Motor neuron (in vitro differentiated cells): ENCODE measurements at regions not wholly inside any gene's neighbourhood (a gene's known extent, or its start where the extent isn't known, plus 50 kb on each side); places are given as distances from the start of the nearest gene placed in this dataset.
A peak's percentile ranks its signal among the peaks of the same experiment; 100 is the strongest.

Experiments used
- ATAC-seq, 8 experiments: fragments of 200-7000 bp; cut with Tn5 transposase; replicated peaks in 6 of 8; 2 replicates each; pipeline ENCODE4 v1.8.0; 2021; ENCODE audit warnings: mild to moderate bottlenecking in 8 of 8, moderate library complexity in 8 of 8
- H3K27ac ChIP-seq, 2 donors: fragments of 250-450 bp; sonication (Bioruptor Pico); 2 replicates each; pipeline ENCODE4 v1.9.0; 2021; ENCODE audit warnings: antibody characterized with exemption in 2 of 2, mild to moderate bottlenecking in 2 of 2, moderate library complexity in 1 of 2
- H3K4me1 ChIP-seq, 2 donors: fragments of 250-450 bp; sonication (Bioruptor Pico); replicated peaks in 1 of 2; 2 replicates each; pipeline ENCODE4 v1.6.1; 2021; ENCODE audit warnings: antibody characterized with exemption in 2 of 2, mild to moderate bottlenecking in 2 of 2, moderate library complexity in 1 of 2
- H3K4me3 ChIP-seq, 5 donors: fragments of 250-450 bp; sonication (Bioruptor Pico); 2 replicates each; pipeline ENCODE4 v1.9.0; 2021; ENCODE audit warnings: antibody characterized with exemption in 5 of 5, mild to moderate bottlenecking in 5 of 5, moderate library complexity in 4 of 5
- WGBS, 10 experiments: fragments of 450-650 bp; shearing (Covaris generic); methylation state at CpG; one replicate each; pipeline ENCODE4 v1.0.0; 2022; 5-methylcytosine and 5-hydroxymethylcytosine counted together
- in situ Hi-C, 9 experiments: fragments of 400-800 bp; cut with MboI; loops; one replicate each; pipeline ENCODE4 v1.15.0; 2021; ENCODE audit warnings: low sequenced_read_pairs in 9 of 9, low pct_unique_long_range_greater_than_20kb in 2 of 9; ENCODE audit not compliant: unreplicated experiment in 9 of 9

GRCh38 chr9:96167011-96167410 is 135.0 kb downstream of the HSD17B3 start:
- ATAC-seq = no peak
- in situ Hi-C loops = no loop called here
- 63 to 100% (median 90%) methylated on average over 1 to 9 of the region's 15 CpGs; no CpG with 5 or more reads in 3 of the 10 experiments for WGBS, 10 experiments
- Histone ChIP-seq H3K27ac (no peak overlapping the region), H3K4me3 (no peak overlapping the region), H3K4me1 (peaks cover 16 to 25% of the 10 kb centered on the region in 2 donors)

- no peak for ATAC-seq
- WGBS, 10 experiments = 73 to 100% (median 85%) methylated on average over 1 to 6 of the region's 11 CpGs; no CpG with 5 or more reads in 2 of the 10 experiments
- H3K27ac ChIP-seq = no peak overlapping the region
- H3K4me1 ChIP-seq = peaks cover 5 to 9% of the 10 kb centered on the region in 2 donors
- in situ Hi-C loops = no loop called here
- H3K4me3 ChIP-seq = no peak overlapping the region
These were observed 137.7 kb downstream of the HSD17B3 start for GRCh38 chr9:96164268-96164683.

GRCh38 chr9:96163712-96164111 is 138.3 kb downstream of the HSD17B3 start:
- no peak overlapping the region for H3K4me3 ChIP-seq
- 80 to 99% (median 90%) methylated on average over 1 to 13 of the region's 14 CpGs; no CpG with 5 or more reads in 4 of the 10 experiments for WGBS, 10 experiments
- peaks cover 4% of the 10 kb centered on the region in 2 donors for H3K4me1 ChIP-seq
- no peak overlapping the region for H3K27ac ChIP-seq
- in situ Hi-C loops = no loop called here
- ATAC-seq = no peak

GRCh38 chr9:96163161-96163560 is 138.8 kb downstream of the HSD17B3 start:
- peaks cover 4 to 5% of the 10 kb centered on the region in 2 donors for H3K4me1 ChIP-seq
- in situ Hi-C loops = no loop called here
- no peak for ATAC-seq
- 63 to 100% (median 86%) methylated on average over 2 to 7 of the region's 7 CpGs for WGBS, 10 experiments
- no peak overlapping the region for H3K4me3 ChIP-seq
- no peak overlapping the region for H3K27ac ChIP-seq

- no peak overlapping the region for H3K27ac ChIP-seq
- 40 to 100% (median 85%) methylated on average over 1 to 6 of the region's 7 CpGs; no CpG with 5 or more reads in 1 of the 10 experiments for WGBS, 10 experiments
- no peak for ATAC-seq
- peaks cover 9 to 13% of the 10 kb centered on the region in 2 donors for H3K4me1 ChIP-seq
- in situ Hi-C loops = no loop called here
- no peak overlapping the region for H3K4me3 ChIP-seq
These were observed 140.2 kb downstream of the HSD17B3 start for GRCh38 chr9:96161819-96162218.

- in situ Hi-C loops = no loop called here
- Histone ChIP-seq H3K4me1 (peaks cover 16 to 23% of the 10 kb centered on the region in 2 donors), H3K4me3 (no peak overlapping the region), H3K27ac (no peak overlapping the region)
- WGBS, 10 experiments = 80 to 100% (median 92%) methylated on average over 1 to 2 of the region's 5 CpGs; no CpG with 5 or more reads in 6 of the 10 experiments
- ATAC-seq = no peak
These were observed 141.1 kb downstream of the HSD17B3 start for GRCh38 chr9:96160866-96161265.

GRCh38 chr9:96160168-96160567 is 141.8 kb downstream of the HSD17B3 start:
- no peak for ATAC-seq
- no peak overlapping the region for H3K4me3 ChIP-seq
- WGBS, 10 experiments = 90% methylated on average over 4 of the region's 6 CpGs; no CpG with 5 or more reads in 9 of the 10 experiments
- in situ Hi-C loops = no loop called here
- peaks cover 16 to 23% of the 10 kb centered on the region in 2 donors for H3K4me1 ChIP-seq
- no peak overlapping the region for H3K27ac ChIP-seq

GRCh38 chr9:96159596-96159995 is 142.4 kb downstream of the HSD17B3 start:
- Histone ChIP-seq H3K27ac (no peak overlapping the region), H3K4me3 (no peak overlapping the region), H3K4me1 (peaks cover 16 to 23% of the 10 kb centered on the region in 2 donors)
- WGBS, 10 experiments = 70 to 100% (median 94%) methylated on average over 2 to 4 of the region's 4 CpGs; no CpG with 5 or more reads in 3 of the 10 experiments
- no peak for ATAC-seq
- in situ Hi-C loops = no loop called here

- in situ Hi-C loops = no loop called here
- no peak overlapping the region for H3K4me3 ChIP-seq
- H3K27ac ChIP-seq = no peak overlapping the region
- 53 to 98% (median 83%) methylated on average over 2 to 8 of the region's 9 CpGs for WGBS, 10 experiments
- H3K4me1 ChIP-seq = peaks cover 16 to 23% of the 10 kb centered on the region in 2 donors
- no peak for ATAC-seq
These were observed 142.9 kb downstream of the HSD17B3 start for GRCh38 chr9:96158909-96159575.

- Histone ChIP-seq H3K27ac (no peak overlapping the region), H3K4me3 (no peak overlapping the region), H3K4me1 (peaks cover 16 to 23% of the 10 kb centered on the region in 2 donors)
- 40 to 100% (median 96%) methylated on average over 1 to 4 of the region's 8 CpGs; no CpG with 5 or more reads in 3 of the 10 experiments for WGBS, 10 experiments
- in situ Hi-C loops = no loop called here
- no peak for ATAC-seq
These were observed 143.8 kb downstream of the HSD17B3 start for GRCh38 chr9:96158147-96158546.

GRCh38 chr9:96157675-96158074 is 144.3 kb downstream of the HSD17B3 start:
- H3K4me1 ChIP-seq = peaks cover 16 to 23% of the 10 kb centered on the region in 2 donors
- ATAC-seq = no peak
- no peak overlapping the region for H3K4me3 ChIP-seq
- in situ Hi-C loops = no loop called here
- no peak overlapping the region for H3K27ac ChIP-seq
- WGBS, 10 experiments = 0% methylated on average over 1 of the region's 1 CpG; no CpG with 5 or more reads in 8 of the 10 experiments

GRCh38 chr9:96156171-96156974 is 145.6 kb downstream of the HSD17B3 start:
- peak; percentile 86 to 95 (median 90) for ATAC-seq
- H3K4me1 ChIP-seq = peaks cover 16 to 23% of the 10 kb centered on the region in 2 donors
- in situ Hi-C loops = no loop called here
- H3K27ac ChIP-seq = peak overlapping the region; percentile 28 to 54
- WGBS, 10 experiments = 8 to 76% (median 48%) methylated on average over 1 to 7 of the region's 10 CpGs; no CpG with 5 or more reads in 2 of the 10 experiments
- no peak overlapping the region for H3K4me3 ChIP-seq

GRCh38 chr9:96154081-96154480 is 147.9 kb downstream of the HSD17B3 start:
- in situ Hi-C loops = no loop called here
- Histone ChIP-seq H3K27ac (no peak overlapping the region), H3K4me1 (peaks cover 13 to 23% of the 10 kb centered on the region in 2 donors), H3K4me3 (no peak overlapping the region)
- WGBS, 10 experiments = 23 to 100% (median 98%) methylated on average over 1 to 10 of the region's 13 CpGs; no CpG with 5 or more reads in 1 of the 10 experiments
- no peak for ATAC-seq
